K562 (cell line): ENCODE measurements at regions not wholly inside any gene's neighbourhood (a gene's known extent, or its start where the extent isn't known, plus 50 kb on each side); places are given as distances from the start of the nearest gene placed in this dataset.
"Not testable (repeated sequence)": the region's sequence is repeated elsewhere in the genome, so short reads cannot be mapped to it uniquely, and the experiment has no call there.

Experiments
- HMG20A ChIP-seq: fragments of 450-650 bp; formaldehyde crosslinking; conservative IDR thresholded peaks from 2 replicates; pipeline ENCODE4 v1.4.0; 2020; ENCODE audit warnings: mild to moderate bottlenecking, mixed read lengths
- L3MBTL2 ChIP-seq: fragments of 450-650 bp; IDR thresholded peaks from 2 replicates; pipeline ENCODE4 v1.6.1; 2016; ENCODE audit warnings: mild to moderate bottlenecking, moderate library complexity
- NRF1 ChIP-seq, 2 experiments: fragments of 450-650 bp; IDR thresholded peaks in 1 of 2; conservative IDR thresholded peaks in 1 of 2; 2 replicates each; pipeline ENCODE4 v1.6.1; 2014; ENCODE audit warnings: mild to moderate bottlenecking in 2 of 2
- POLR2A ChIP-seq: fragments of 450-650 bp; conservative IDR thresholded peaks from 2 replicates; pipeline ENCODE4 v1.6.1; 2016
- SIX5 ChIP-seq, 2 experiments: IDR thresholded peaks; 2 replicates each; pipeline ENCODE4 v1.6.1; 2011; ENCODE audit warnings: low read length in 2 of 2, borderline replicate concordance in 1 of 2, low read depth in 1 of 2, mild to moderate bottlenecking in 1 of 2, moderate library complexity in 1 of 2; ENCODE audit not compliant: insufficient read depth in 1 of 2
- SMC3 ChIP-seq: conservative IDR thresholded peaks from 2 replicates; pipeline ENCODE4 v1.6.1; 2011; ENCODE audit warnings: low read depth, low read length, improper control_type of control experiment; ENCODE audit not compliant: insufficient read depth
- ZNF76 ChIP-seq: fragments of 250-450 bp; sonication (Bioruptor Pico); IDR thresholded peaks from 2 replicates; pipeline ENCODE4 v1.4.0; 2020; ENCODE audit warnings: mild to moderate bottlenecking, moderate library complexity, borderline replicate concordance
- TF ChIP-seq, protein P1 (sequence below), 3 experiments: IDR thresholded peaks in 2 of 3; conservative IDR thresholded peaks in 1 of 3; 2 replicates each; pipeline ENCODE4 v1.5.1; 2011 to 2012; ENCODE audit warnings: low read length in 3 of 3, mild to moderate bottlenecking in 3 of 3, control low read depth in 2 of 3, improper control_type of control experiment in 1 of 3, inconsistent platforms in 1 of 3, low read depth in 1 of 3, mixed read lengths in 1 of 3, moderate library complexity in 1 of 3; ENCODE audit not compliant: insufficient read depth in 2 of 3
- TF ChIP-seq, protein P2 (sequence below): fragments of 250-450 bp; sonication (Bioruptor Pico); IDR thresholded peaks from 2 replicates; pipeline ENCODE4 v1.6.1; 2021; ENCODE audit warnings: mild to moderate bottlenecking

DNA sequence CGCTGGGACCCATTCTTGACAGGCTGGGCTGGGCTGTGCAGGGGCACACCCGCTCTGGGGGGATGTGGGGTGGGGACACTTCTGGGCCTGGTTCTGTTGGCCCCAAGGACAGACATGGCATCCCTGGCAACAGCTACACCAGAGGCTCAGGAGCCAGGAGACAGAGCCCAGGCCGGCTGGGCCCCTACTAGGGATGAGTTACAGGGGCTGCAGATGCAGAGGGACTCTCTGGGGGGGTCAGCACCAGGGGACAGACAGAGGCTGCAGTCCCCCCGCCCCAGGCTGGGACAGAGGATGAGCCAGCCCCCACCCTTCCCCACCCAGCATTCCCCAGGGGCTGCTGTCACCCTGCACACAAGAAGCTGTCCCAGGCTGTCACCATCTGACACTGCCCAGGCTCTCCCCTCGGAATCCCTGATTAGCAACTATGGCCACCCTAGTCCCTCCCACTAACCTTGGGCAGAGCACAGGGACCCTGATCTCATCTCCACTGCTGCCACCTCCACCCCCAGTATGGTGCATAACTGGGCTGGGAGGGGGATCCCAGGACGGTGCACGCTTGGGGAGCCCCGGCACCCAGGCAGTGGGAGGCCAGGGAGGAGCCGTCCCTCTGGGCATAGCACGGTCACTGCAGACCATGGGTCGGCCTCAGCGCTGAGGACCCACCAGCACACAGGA is 67.5 kb upstream of the TUBA3E start:
- TF ChIP-seq POLR2A; SMC3; NRF1 (conservative IDR thresholded peaks at IDR 0.05 in 1 of 2, IDR thresholded peaks at IDR 0.05 in 1 of 2); L3MBTL2; SIX5 (IDR thresholded peaks at IDR 0.05; ENCODE audit: borderline replicate concordance in 1 of 2, insufficient read depth in 1 of 2, low read depth in 1 of 2, low read length in 2 of 2); ZNF76 (CRISPR knock-in tag); HMG20A (CRISPR knock-in tag): not testable (repeated sequence)
- TF ChIP-seq, protein P1, sequence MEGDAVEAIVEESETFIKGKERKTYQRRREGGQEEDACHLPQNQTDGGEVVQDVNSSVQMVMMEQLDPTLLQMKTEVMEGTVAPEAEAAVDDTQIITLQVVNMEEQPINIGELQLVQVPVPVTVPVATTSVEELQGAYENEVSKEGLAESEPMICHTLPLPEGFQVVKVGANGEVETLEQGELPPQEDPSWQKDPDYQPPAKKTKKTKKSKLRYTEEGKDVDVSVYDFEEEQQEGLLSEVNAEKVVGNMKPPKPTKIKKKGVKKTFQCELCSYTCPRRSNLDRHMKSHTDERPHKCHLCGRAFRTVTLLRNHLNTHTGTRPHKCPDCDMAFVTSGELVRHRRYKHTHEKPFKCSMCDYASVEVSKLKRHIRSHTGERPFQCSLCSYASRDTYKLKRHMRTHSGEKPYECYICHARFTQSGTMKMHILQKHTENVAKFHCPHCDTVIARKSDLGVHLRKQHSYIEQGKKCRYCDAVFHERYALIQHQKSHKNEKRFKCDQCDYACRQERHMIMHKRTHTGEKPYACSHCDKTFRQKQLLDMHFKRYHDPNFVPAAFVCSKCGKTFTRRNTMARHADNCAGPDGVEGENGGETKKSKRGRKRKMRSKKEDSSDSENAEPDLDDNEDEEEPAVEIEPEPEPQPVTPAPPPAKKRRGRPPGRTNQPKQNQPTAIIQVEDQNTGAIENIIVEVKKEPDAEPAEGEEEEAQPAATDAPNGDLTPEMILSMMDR (IDR thresholded peaks at IDR 0.05 in 2 of 3, conservative IDR thresholded peaks at IDR 0.05 in 1 of 3; ENCODE audit: insufficient read depth in 2 of 3, low read depth in 1 of 3, low read length in 3 of 3) = not testable (repeated sequence)
- TF ChIP-seq, protein P2, sequence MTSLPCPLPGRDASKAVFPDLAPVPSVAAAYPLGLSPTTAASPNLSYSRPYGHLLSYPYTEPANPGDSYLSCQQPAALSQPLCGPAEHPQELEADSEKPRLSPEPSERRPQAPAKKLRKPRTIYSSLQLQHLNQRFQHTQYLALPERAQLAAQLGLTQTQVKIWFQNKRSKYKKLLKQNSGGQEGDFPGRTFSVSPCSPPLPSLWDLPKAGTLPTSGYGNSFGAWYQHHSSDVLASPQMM (CRISPR knock-in tag) = not testable (repeated sequence)
